ENCODE measurements at regions not wholly inside any gene's neighbourhood (a gene's known extent, or its start where the extent isn't known, plus 50 kb on each side); places are given as distances from the start of the nearest gene placed in this dataset.

DNA sequence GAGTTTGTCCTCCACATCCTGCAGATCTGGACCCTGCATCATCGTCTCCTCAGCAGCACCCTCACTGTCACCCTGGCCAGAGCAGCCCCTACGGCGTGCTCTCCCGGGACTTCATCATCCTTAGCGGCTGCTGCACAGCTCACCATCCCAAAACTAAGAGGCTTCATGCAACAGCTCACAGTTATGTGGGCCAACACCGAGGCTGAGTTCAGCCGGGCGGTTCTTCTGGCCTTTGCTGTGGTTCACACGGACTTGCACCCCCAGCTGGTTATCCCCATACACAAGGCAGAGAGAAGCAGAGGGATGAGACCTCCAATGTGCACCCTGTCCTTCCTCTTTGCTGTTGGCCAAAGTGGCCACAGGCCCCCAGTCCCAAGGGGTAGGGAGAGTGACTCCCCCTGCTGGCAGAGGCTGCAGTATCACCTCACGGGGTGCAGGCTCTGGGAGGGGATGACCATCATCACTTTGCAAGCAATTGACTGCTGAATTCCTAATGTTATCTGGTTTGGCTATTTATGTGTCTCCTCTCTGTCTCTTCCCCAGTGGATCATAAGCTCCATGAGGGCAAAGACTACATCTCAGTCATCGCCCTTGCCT is 276.8 kb downstream of the BRD1 start:
- no peak for DNase-seq

- no peak for DNase-seq
Measured at GRCh38 chr22:49550141-49550430, 277.6 kb downstream of the BRD1 start.

GRCh38 chr22:49549256-49550140 is 278.2 kb downstream of the BRD1 start:
- no peak for DNase-seq

DNA sequence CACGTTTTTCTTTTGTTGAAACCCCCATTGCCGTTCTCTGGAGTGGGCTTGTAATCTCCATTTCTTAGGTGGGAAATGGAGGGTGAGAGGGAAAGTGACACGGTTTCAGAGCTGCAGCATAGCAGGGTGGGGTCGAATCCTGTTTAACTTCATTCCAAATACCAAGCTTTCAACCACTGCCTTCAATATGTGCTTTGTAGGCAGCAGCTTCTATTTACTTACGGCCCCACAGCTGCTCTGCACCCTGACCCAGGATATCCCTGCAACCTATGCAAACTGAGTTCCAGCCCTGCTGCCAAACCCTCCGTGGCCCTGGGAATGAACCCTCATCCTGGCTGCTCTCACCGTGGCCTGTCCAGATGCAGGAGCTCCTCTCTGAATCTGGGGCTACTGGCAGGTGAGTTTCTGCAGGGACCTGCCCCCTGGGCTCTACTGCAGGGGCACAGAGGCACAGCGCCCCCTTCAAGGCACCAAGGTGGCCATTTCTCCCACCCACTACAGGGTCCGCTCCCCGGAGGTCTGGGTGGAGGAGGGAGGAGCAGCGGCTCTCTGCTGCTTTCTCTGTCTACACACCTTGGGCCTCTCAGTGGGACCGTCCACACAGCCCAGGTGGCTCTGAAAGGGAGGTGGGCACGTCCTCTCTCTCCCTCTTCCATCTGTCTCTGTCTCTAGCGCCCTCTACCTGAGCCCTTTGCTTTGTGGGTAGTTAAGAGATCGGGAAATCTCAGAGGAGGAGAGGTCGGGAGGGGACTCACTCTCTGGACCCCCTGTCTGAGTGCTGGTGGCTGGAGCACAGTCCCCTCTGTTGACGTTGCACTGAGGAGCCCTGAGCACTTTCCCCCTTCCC is 279.1 kb downstream of the BRD1 start:
- no peak for DNase-seq

DNA sequence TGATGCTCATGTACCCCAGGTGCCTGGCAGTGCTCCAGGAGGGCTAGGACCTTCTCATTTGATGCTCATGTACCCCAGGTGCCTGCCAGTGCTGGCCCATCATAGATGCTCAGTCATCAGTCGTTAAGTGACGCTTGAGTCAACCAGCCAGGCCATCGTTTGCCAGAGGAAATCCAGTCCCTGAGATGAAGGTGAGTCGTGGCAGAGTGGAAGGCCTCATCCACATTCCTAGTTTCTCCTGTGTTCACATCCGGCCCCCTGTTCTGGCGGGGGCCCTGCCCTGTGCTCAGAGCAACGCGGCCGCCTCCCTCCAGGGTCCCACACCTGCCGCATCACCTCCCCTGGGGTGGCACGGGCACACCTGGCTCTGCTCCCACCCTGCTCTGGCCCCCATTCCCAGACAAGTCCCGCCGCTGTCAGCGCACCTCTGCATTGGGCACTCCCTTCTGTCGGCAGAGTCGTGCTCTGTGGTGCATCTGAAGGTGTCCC is 279.9 kb downstream of the BRD1 start:
- no peak for DNase-seq

- no peak for DNase-seq
Measured at GRCh38 chr22:49546811-49547585, 280.7 kb downstream of the BRD1 start.

DNA sequence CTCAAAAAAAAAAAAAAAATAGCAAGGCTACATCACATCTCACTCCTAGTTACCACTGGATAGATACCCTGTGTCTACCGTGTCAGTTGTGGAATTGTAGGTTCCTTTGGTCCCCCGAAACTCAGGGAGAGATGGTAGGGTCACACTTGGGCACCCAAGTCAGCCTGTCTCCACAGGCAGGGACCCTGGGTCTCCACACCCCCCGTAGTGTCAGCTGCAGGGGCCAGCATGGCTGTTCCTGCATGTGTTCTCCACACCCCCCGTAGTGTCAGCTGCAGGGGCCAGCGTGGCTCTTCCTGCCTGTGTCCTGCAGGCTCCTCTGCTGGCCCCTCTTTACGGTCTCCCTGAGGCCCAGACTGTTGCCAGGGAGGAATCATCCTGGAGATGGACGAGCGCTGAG is 282.1 kb downstream of the BRD1 start:
- DNase-seq: no peak

GRCh38 chr22:49544286-49544685 is 283.4 kb downstream of the BRD1 start:
- no peak for DNase-seq

GRCh38 chr22:49543876-49544275 is 283.8 kb downstream of the BRD1 start:
- no peak for DNase-seq

- DNase-seq: no peak
Measured at GRCh38 chr22:49541693-49542230, 285.9 kb downstream of the BRD1 start.

DNA sequence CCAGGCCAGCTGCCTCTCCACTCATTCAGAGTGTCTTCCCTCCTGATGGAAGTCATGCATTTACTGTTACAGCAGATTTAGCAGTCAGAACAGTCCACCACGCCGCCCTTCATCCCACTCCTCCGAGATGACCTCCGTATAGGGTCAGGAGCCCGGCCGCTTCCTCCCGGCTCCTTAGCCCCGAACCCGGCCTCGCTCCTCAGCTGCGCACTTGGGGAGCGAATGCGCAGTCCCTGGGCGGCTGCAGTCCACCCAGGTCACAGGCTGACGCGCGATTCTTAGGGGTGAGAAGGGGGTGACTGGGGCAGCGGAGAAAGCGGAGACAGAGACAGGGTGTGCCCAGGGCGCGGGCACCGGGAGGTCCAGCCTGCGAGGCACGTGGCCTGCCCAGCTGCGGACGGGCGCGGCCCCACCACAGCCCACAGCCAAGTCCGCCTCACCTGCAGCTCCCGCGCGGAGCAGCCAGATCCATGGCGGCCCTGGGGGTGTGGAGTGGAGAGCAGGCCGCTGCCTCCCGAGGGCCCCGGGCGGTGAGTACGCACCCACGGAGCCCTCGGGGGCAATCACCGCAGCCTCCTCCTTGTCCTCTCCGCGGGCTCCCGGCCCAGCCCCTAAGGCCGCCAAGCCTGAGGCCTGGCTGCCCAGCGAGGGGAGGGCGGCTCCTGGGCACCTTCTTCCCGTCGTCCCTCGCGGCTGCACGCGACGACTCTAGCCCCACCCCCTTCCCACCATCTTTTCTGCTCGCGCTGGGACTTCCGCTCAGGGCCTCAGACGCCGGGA is 286.6 kb downstream of the BRD1 start:
- DNase-seq: no peak

- no peak for DNase-seq
Measured at GRCh38 chr22:49540084-49540912, 287.4 kb downstream of the BRD1 start.

GRCh38 chr22:49538006-49538405 is 289.7 kb downstream of the BRD1 start:
- no peak for DNase-seq

- no peak for DNase-seq
Measured at GRCh38 chr22:49536571-49537131, 291.0 kb downstream of the BRD1 start.

- DNase-seq: no peak
Measured at GRCh38 chr22:49535527-49536125, 292.0 kb downstream of the BRD1 start.

DNA sequence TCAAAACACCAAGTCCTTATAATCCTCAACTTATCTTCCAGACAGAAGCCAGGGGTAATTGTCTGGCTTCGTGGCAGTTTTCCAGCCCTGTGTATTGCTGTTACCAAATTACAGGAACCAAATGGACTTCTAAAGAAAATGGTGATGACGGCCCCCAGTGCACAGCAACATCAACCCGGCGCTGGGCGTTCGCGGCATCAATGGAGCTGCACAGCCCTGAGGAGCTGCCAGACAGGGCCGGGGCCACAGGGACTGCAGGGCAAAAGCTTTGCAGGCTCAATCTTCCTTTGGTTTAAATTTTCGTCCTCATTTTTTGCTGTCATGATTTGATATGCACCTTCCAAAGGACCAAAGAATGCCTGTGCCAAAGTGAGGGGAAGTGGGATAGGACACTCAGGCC is 292.5 kb downstream of the BRD1 start:
- DNase-seq: no peak

- no peak for DNase-seq
Measured at GRCh38 chr22:49534386-49534785, 293.3 kb downstream of the BRD1 start.

- DNase-seq: no peak
Measured at GRCh38 chr22:49533886-49534285, 293.8 kb downstream of the BRD1 start.

Measured in hypothalamus (tissue), 51 donors.